HepG2 (cell line): ENCODE measurements at regions not wholly inside any gene's neighbourhood (a gene's known extent, or its start where the extent isn't known, plus 50 kb on each side); places are given as distances from the start of the nearest gene placed in this dataset.

Experiments used
- DR1 ChIP-seq: sonication (generic); formaldehyde crosslinking; IDR thresholded peaks from 2 replicates; pipeline ENCODE4 v1.8.0; 2021; ENCODE audit warnings: mild to moderate bottlenecking, missing genetic modification reagents, inconsistent platforms
- HCFC1 ChIP-seq: fragments of 150-350 bp; IDR thresholded peaks from 2 replicates; pipeline ENCODE4 v1.6.1; 2014; ENCODE audit warnings: low read depth, low read length
- HNF4A ChIP-seq: sonication (generic); formaldehyde crosslinking; IDR thresholded peaks from 2 replicates; pipeline ENCODE4 v1.4.0; 2020; ENCODE audit warnings: missing genetic modification reagents
- MLX ChIP-seq: IDR thresholded peaks from 2 replicates; pipeline ENCODE4 v1.6.1; 2016
- MTF2 ChIP-seq: sonication (generic); formaldehyde crosslinking; IDR thresholded peaks from 2 replicates; pipeline ENCODE4 v1.5.0; 2020; ENCODE audit warnings: missing genetic modification reagents, borderline replicate concordance
- NR3C1 ChIP-seq: sonication (generic); formaldehyde crosslinking; IDR thresholded peaks from 2 replicates; pipeline ENCODE4 v1.4.0; 2020; ENCODE audit warnings: missing genetic modification reagents
- PBX2 ChIP-seq: IDR thresholded peaks from 2 replicates; pipeline ENCODE4 v1.6.1; 2016; ENCODE audit warnings: control low read depth
- POLR2A ChIP-seq, 2 experiments: IDR thresholded peaks; 2 replicates each; pipeline ENCODE4 v1.6.1; 2011; ENCODE audit warnings: low read depth in 2 of 2, low read length in 2 of 2, mild to moderate bottlenecking in 1 of 2, moderate library complexity in 1 of 2; ENCODE audit not compliant: insufficient read depth in 1 of 2
- REXO4 ChIP-seq: sonication (generic); formaldehyde crosslinking; IDR thresholded peaks from 2 replicates; pipeline ENCODE4 v1.8.0; 2022; ENCODE audit warnings: missing genetic modification reagents, mild to moderate bottlenecking, borderline replicate concordance
- SP1 ChIP-seq, 2 experiments: fragments of 450-650 bp in 1 of 2; sonication (generic) in 1 of 2; formaldehyde crosslinking in 1 of 2; IDR thresholded peaks; 2 replicates each; pipeline versions ENCODE4 v1.4.0 to v1.6.1; 2016 to 2020; ENCODE audit warnings: missing genetic modification reagents in 1 of 2
- SUZ12 ChIP-seq: fragments of 150-350 bp; IDR thresholded peaks from 2 replicates; pipeline ENCODE4 v1.6.1; 2014; ENCODE audit warnings: low read depth, low read length
- TAF15 ChIP-seq: fragments of 200-400 bp; formaldehyde crosslinking; IDR thresholded peaks from one replicate; pipeline ENCODE4 v1.6.1; 2018; ENCODE audit warnings: mild to moderate bottlenecking, low read depth, low read length; ENCODE audit not compliant: poor library complexity, severe bottlenecking
- TCF7L2 ChIP-seq: IDR thresholded peaks from 2 replicates; pipeline ENCODE4 v1.6.1; 2011; ENCODE audit warnings: mild to moderate bottlenecking, low read depth, low read length, moderate library complexity
- ZNF644 ChIP-seq: IDR thresholded peaks from 2 replicates; pipeline ENCODE4 v1.6.1; 2016; ENCODE audit warnings: low read depth

- TF ChIP-seq ZNF644 (no peak), HCFC1 (no peak), NR3C1 (CRISPR knock-in tag) (no peak), SUZ12 (no peak), SP1 (IDR thresholded peaks at IDR 0.05) (no peak), SP1 (CRISPR knock-in tag; IDR thresholded peaks at IDR 0.05) (no peak), HNF4A (no peak), TCF7L2 (no peak), POLR2A (IDR thresholded peaks at IDR 0.05; ENCODE audit: insufficient read depth in 1 of 2, low read depth in 2 of 2, low read length in 2 of 2) (no peak), TAF15 (no peak), DR1 (CRISPR knock-in tag) (no peak), MTF2 (CRISPR knock-in tag) (no peak), MLX (CRISPR knock-in tag) (no peak), PBX2 (CRISPR knock-in tag) (no peak), REXO4 (CRISPR knock-in tag) (no peak)
These were observed 1023.4 kb upstream of the LRRTM1 start for GRCh38 chr2:81327911-81328310.
